ENCODE measurements at regions not wholly inside any gene's neighbourhood (a gene's known extent, or its start where the extent isn't known, plus 50 kb on each side); places are given as distances from the start of the nearest gene placed in this dataset.

DNA sequence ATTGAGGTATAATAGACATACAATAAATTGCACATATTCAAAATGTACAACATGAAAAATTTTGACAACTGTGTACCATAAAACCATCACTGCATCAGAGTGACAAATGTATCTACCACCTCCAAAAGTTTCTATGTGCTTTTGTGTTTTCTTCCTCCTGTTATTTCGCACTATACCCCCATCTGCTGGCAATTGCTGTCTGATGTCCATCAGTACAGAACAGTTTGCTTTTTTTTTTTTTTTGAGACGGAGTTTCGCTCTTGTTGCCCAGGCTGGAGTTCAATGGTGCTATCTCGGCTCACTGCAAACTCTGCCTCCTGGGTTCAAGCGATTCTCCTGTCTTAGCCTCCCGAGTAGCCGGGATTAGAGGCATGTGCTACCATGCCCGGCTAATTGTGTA lies 154.3 kb upstream of the GIMD1 start:
- TF ChIP-seq, protein P1, sequence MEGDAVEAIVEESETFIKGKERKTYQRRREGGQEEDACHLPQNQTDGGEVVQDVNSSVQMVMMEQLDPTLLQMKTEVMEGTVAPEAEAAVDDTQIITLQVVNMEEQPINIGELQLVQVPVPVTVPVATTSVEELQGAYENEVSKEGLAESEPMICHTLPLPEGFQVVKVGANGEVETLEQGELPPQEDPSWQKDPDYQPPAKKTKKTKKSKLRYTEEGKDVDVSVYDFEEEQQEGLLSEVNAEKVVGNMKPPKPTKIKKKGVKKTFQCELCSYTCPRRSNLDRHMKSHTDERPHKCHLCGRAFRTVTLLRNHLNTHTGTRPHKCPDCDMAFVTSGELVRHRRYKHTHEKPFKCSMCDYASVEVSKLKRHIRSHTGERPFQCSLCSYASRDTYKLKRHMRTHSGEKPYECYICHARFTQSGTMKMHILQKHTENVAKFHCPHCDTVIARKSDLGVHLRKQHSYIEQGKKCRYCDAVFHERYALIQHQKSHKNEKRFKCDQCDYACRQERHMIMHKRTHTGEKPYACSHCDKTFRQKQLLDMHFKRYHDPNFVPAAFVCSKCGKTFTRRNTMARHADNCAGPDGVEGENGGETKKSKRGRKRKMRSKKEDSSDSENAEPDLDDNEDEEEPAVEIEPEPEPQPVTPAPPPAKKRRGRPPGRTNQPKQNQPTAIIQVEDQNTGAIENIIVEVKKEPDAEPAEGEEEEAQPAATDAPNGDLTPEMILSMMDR (tag by site-specific recombination; IDR thresholded peaks at IDR 0.05), result no peak
- TF ChIP-seq ZNF791 (tag by site-specific recombination; IDR thresholded peaks at IDR 0.05) (no peak), ZNF366 (tag by site-specific recombination; conservative IDR thresholded peaks at IDR 0.05) (no peak), ZNF560 (tag by site-specific recombination; IDR thresholded peaks at IDR 0.05; ENCODE audit: borderline replicate concordance) (no peak), ZNF211 (tag by site-specific recombination; IDR thresholded peaks at IDR 0.05; ENCODE audit: low read depth) (no peak), ZNF830 (tag by site-specific recombination; IDR thresholded peaks at IDR 0.05; ENCODE audit: low read depth) (no peak), HOXC10 (CRISPR knock-in tag; IDR thresholded peaks at IDR 0.05) (no peak)
- TF ChIP-seq, protein P2, sequence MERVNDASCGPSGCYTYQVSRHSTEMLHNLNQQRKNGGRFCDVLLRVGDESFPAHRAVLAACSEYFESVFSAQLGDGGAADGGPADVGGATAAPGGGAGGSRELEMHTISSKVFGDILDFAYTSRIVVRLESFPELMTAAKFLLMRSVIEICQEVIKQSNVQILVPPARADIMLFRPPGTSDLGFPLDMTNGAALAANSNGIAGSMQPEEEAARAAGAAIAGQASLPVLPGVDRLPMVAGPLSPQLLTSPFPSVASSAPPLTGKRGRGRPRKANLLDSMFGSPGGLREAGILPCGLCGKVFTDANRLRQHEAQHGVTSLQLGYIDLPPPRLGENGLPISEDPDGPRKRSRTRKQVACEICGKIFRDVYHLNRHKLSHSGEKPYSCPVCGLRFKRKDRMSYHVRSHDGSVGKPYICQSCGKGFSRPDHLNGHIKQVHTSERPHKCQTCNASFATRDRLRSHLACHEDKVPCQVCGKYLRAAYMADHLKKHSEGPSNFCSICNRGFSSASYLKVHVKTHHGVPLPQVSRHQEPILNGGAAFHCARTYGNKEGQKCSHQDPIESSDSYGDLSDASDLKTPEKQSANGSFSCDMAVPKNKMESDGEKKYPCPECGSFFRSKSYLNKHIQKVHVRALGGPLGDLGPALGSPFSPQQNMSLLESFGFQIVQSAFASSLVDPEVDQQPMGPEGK (tag by site-specific recombination; IDR thresholded peaks at IDR 0.05), result no peak
- TF ChIP-seq, protein P3, sequence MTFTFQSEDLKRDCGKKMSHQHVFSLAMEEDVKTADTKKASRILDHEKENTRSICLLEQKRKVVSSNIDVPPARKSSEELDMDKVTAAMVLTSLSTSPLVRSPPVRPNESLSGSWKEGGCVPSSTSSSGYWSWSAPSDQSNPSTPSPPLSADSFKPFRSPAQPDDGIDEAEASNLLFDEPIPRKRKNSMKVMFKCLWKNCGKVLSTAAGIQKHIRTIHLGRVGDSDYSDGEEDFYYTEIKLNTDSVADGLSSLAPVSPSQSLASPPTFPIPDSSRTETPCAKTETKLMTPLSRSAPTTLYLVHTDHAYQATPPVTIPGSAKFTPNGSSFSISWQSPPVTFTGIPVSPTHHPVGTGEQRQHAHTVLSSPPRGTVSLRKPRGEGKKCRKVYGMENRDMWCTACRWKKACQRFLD (tag by site-specific recombination; IDR thresholded peaks at IDR 0.05), result no peak
